ENCODE measurements at regions not wholly inside any gene's neighbourhood (a gene's known extent, or its start where the extent isn't known, plus 50 kb on each side); places are given as distances from the start of the nearest gene placed in this dataset.
A peak's percentile ranks its signal among the peaks of the same experiment; 100 is the strongest.

DNA sequence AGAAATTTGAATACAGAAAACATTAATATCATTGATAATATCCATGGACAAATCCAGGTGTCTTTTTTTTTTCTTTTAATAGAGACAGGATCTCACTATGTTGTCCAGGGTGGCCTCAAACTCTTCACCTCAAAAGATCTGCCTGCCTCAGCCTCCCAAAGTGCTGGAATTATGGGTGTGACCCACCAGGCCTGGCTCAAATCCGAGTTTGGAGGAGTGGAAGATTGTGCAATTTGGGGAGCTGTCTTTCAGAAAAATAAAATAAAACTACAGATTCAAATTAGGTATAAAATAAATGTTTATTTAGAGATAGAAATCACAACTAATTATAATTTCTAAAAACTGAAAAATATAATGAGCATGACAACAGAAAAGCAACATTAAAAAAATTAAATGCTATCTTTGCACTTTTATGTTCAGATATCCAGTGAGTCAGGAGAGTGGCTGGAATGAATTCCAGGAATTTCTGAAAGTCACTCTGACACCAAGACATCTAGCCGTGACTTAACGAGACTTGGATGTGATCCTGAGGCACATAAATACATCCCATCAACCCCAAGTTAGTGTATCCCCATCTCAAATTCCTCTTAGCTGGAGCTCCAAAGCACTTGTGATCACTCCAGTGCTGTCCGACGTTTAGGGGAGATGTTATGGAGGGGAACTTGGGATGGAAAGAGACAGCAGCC is 128.6 kb upstream of the THY1 start:
- peak in 1 of 2 donors; percentile 19 for DNase-seq
- no peak overlapping the region for H3K4me2 ChIP-seq (ENCODE audit: low read length)
- no peaks in the 10 kb centered on the region for H3K4me1 ChIP-seq (ENCODE audit: control insufficient read depth in 1 of 2, insufficient read depth in 2 of 2, low read length in 2 of 2)
- no peak overlapping the region for H4K12ac ChIP-seq (ENCODE audit: low read depth, low read length)
- no peak overlapping the region for H4K8ac ChIP-seq (ENCODE audit: low read depth, low read length)
- H3K14ac ChIP-seq (ENCODE audit: low read length) = no peak overlapping the region
- H3K9me3 ChIP-seq (ENCODE audit: insufficient read depth, low read depth, low read length) = peaks cover under 1% of the 10 kb centered on the region
- H3K23ac ChIP-seq (ENCODE audit: low read length) = no peak overlapping the region
- H3K18ac ChIP-seq (ENCODE audit: low read length) = no peak overlapping the region
- no peak overlapping the region for H2BK12ac ChIP-seq (ENCODE audit: low read length)
- WGBS (ENCODE audit: extremely low coverage, insufficient coverage, insufficient read length) = no CpG with 5 or more reads among the region's 5 CpGs
- no peaks in the 10 kb centered on the region for H3K79me2 ChIP-seq (ENCODE audit: control insufficient read depth, insufficient read depth, low read length, poor library complexity)
- H2AK5ac ChIP-seq (ENCODE audit: low read length) = no peak overlapping the region
- H3K4me3 ChIP-seq (ENCODE audit: low read depth, low read length) = no peak overlapping the region
- H2BK5ac ChIP-seq (ENCODE audit: low read depth, low read length, poor library complexity) = no peak overlapping the region
- H3K27me3 ChIP-seq (ENCODE audit: insufficient read depth, low read length) = no peaks in the 10 kb centered on the region
- H2BK120ac ChIP-seq (ENCODE audit: insufficient read depth, low read length, poor library complexity) = no peak overlapping the region
- no peaks in the 10 kb centered on the region for H3K79me1 ChIP-seq (ENCODE audit: low read length)
- H2AFZ ChIP-seq (ENCODE audit: insufficient read depth, low read length, poor library complexity) = no peak overlapping the region
- no peak overlapping the region for H4K91ac ChIP-seq (ENCODE audit: low read depth, low read length)
- H3K4ac ChIP-seq (ENCODE audit: low read depth, low read length) = no peak overlapping the region
- H3K9ac ChIP-seq (ENCODE audit: low read length) = no peak overlapping the region
- no peak overlapping the region for H3K27ac ChIP-seq (ENCODE audit: low read depth, low read length)
- no peaks in the 10 kb centered on the region for H3K36me3 ChIP-seq (ENCODE audit: control insufficient read depth in 1 of 2, insufficient read depth in 2 of 2, low read length in 2 of 2)

DNA sequence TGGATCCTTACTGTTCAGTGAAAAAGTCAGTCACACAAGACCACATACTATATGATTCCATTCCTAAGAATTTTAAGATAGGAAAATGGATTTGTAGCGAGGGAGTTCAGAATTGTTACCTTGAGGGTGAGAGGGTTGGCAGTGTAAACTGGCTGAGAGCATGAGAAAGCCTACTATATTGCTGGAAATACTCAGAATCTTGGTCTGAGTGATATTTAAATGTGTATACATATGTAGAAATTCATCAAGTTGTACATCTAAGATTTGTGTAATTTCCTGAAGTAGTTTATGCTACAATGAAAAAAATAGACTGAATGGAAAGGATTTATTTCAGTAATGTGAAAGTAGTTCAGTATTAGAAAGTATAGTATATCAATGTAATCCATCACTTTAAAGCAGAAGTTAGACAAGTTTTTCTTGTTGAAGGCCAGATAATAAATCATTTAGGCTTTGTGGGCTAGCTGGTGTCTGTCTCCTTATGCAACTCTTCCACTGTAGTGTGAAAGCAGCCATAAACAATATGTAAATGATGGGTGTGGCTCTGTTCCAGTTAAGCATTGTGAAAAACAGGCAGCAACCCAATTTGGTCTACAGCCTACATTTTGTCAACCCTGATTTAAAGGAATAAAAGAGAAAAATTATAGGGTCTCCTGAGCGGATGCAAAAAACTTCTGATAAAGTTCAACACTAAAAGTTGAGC is 127.2 kb upstream of the THY1 start:
- Histone ChIP-seq H4K8ac (ENCODE audit: low read depth, low read length) (no peak overlapping the region), H3K79me1 (ENCODE audit: low read length) (no peaks in the 10 kb centered on the region), H3K23ac (ENCODE audit: low read length) (no peak overlapping the region), H3K14ac (ENCODE audit: low read length) (no peak overlapping the region), H3K9ac (ENCODE audit: low read length) (no peak overlapping the region), H2BK5ac (ENCODE audit: low read depth, low read length, poor library complexity) (no peak overlapping the region), H3K27me3 (ENCODE audit: insufficient read depth, low read length) (no peaks in the 10 kb centered on the region), H3K27ac (ENCODE audit: low read depth, low read length) (no peak overlapping the region), H3K4ac (ENCODE audit: low read depth, low read length) (no peak overlapping the region), H3K9me3 (ENCODE audit: insufficient read depth, low read depth, low read length) (peaks cover 3% of the 10 kb centered on the region), H2BK120ac (ENCODE audit: insufficient read depth, low read length, poor library complexity) (no peak overlapping the region), H3K18ac (ENCODE audit: low read length) (no peak overlapping the region), H4K12ac (ENCODE audit: low read depth, low read length) (no peak overlapping the region), H3K4me1 (ENCODE audit: control insufficient read depth in 1 of 2, insufficient read depth in 2 of 2, low read length in 2 of 2) (no peaks in the 10 kb centered on the region), H2AFZ (ENCODE audit: insufficient read depth, low read length, poor library complexity) (no peak overlapping the region), H3K36me3 (ENCODE audit: control insufficient read depth in 1 of 2, insufficient read depth in 2 of 2, low read length in 2 of 2) (no peaks in the 10 kb centered on the region), H2AK5ac (ENCODE audit: low read length) (no peak overlapping the region), H3K79me2 (ENCODE audit: control insufficient read depth, insufficient read depth, low read length, poor library complexity) (no peaks in the 10 kb centered on the region), H2BK12ac (ENCODE audit: low read length) (no peak overlapping the region), H4K91ac (ENCODE audit: low read depth, low read length) (no peak overlapping the region), H3K4me3 (ENCODE audit: low read depth, low read length) (no peak overlapping the region), H3K4me2 (ENCODE audit: low read length) (no peak overlapping the region)
- DNase-seq = no peak
- no CpG with 5 or more reads among the region's 2 CpGs for WGBS (ENCODE audit: extremely low coverage, insufficient coverage, insufficient read length)

DNA sequence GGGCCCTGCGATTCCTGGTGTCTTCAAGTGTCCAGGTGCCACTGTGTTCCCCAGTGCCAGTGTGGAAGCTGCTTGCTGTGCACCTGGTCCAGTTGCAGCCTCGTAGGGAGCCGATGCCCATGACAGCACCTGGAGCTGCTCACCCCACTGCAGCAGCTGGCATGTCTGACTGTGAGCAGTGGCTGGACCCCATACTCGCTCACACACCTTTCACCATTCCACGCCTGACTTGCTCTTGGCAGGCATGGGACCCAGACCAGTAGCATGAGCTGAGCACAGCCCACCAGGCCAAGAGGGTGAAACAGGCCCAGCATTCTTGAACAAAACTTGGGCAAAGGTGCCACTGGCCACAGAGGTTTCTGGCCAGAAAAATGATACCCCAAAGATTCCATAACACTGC is 124.5 kb upstream of the THY1 start:
- Histone ChIP-seq H4K91ac (ENCODE audit: low read depth, low read length) (no peak overlapping the region), H2BK12ac (ENCODE audit: low read length) (no peak overlapping the region), H3K4me2 (ENCODE audit: low read length) (no peak overlapping the region), H3K79me2 (ENCODE audit: control insufficient read depth, insufficient read depth, low read length, poor library complexity) (no peaks in the 10 kb centered on the region), H3K79me1 (ENCODE audit: low read length) (no peaks in the 10 kb centered on the region), H3K27ac (ENCODE audit: low read depth, low read length) (no peak overlapping the region), H3K4ac (ENCODE audit: low read depth, low read length) (no peak overlapping the region), H3K9me3 (ENCODE audit: insufficient read depth, low read depth, low read length) (peaks cover 3% of the 10 kb centered on the region), H2BK120ac (ENCODE audit: insufficient read depth, low read length, poor library complexity) (no peak overlapping the region), H2BK5ac (ENCODE audit: low read depth, low read length, poor library complexity) (no peak overlapping the region), H3K18ac (ENCODE audit: low read length) (no peak overlapping the region), H3K27me3 (ENCODE audit: insufficient read depth, low read length) (no peaks in the 10 kb centered on the region), H3K4me3 (ENCODE audit: low read depth, low read length) (no peak overlapping the region), H3K23ac (ENCODE audit: low read length) (no peak overlapping the region), H3K9ac (ENCODE audit: low read length) (no peak overlapping the region), H3K36me3 (ENCODE audit: control insufficient read depth in 1 of 2, insufficient read depth in 2 of 2, low read length in 2 of 2) (no peaks in the 10 kb centered on the region), H2AFZ (ENCODE audit: insufficient read depth, low read length, poor library complexity) (no peak overlapping the region), H3K4me1 (ENCODE audit: control insufficient read depth in 1 of 2, insufficient read depth in 2 of 2, low read length in 2 of 2) (no peaks in the 10 kb centered on the region), H4K12ac (ENCODE audit: low read depth, low read length) (no peak overlapping the region), H4K8ac (ENCODE audit: low read depth, low read length) (no peak overlapping the region), H2AK5ac (ENCODE audit: low read length) (no peak overlapping the region), H3K14ac (ENCODE audit: low read length) (no peak overlapping the region)
- no peak for DNase-seq
- WGBS (ENCODE audit: extremely low coverage, insufficient coverage, insufficient read length) = no CpG with 5 or more reads among the region's 5 CpGs

DNA sequence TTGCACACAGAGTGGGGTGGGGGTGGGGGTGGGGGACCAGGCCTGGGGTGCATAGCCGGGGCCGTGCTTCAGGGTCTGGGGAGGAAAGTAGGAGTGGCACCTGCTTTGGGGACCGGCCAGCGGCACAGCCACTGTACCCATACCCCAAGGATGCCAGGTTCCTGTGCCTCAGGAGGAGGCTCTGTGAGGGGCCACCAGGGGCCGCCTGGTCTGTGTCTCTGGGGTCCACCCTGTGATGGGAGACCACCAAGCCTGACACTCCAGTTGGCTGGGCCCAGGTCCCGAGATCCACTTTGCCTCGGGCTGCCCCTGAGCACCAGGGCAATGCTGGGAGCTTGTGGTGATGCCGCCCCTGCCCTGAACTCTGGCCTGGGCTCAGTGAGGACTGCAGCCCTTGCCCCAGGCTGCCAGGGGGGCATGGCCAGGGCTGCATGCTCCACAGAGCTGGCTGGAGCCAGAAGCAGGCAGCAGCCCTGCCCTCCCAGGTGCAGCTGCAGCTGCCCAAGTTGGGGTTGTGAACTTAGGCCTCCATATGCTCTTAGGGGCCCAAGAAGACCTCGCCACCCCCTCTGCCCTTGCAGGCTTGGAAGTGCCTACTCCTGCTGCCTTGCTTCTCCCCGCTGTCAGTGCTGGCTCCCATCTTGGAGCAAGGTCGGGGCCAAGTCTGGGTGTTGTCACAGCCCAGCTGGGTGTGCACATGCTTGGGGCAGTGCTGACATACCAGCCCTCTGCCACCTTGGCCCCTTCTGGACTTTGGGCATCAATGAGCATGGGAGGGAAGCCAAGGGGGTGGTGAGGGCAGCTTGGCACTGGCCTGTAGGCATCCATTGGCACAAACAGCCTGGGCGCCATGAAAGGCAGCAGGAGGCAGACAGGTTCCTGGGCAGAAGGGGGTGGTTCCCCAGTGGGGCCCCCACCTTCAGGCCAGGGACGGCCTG is 123.3 kb upstream of the THY1 start:
- H3K27me3 ChIP-seq (ENCODE audit: insufficient read depth, low read length) = no peaks in the 10 kb centered on the region
- no peak overlapping the region for H4K12ac ChIP-seq (ENCODE audit: low read depth, low read length)
- H3K9me3 ChIP-seq (ENCODE audit: insufficient read depth, low read depth, low read length) = peaks cover 3% of the 10 kb centered on the region
- no peaks in the 10 kb centered on the region for H3K36me3 ChIP-seq (ENCODE audit: control insufficient read depth in 1 of 2, insufficient read depth in 2 of 2, low read length in 2 of 2)
- H3K18ac ChIP-seq (ENCODE audit: low read length) = no peak overlapping the region
- H2BK5ac ChIP-seq (ENCODE audit: low read depth, low read length, poor library complexity) = no peak overlapping the region
- H3K23ac ChIP-seq (ENCODE audit: low read length) = no peak overlapping the region
- no peak overlapping the region for H3K4ac ChIP-seq (ENCODE audit: low read depth, low read length)
- no peak overlapping the region for H4K91ac ChIP-seq (ENCODE audit: low read depth, low read length)
- H3K9ac ChIP-seq (ENCODE audit: low read length) = no peak overlapping the region
- no peak overlapping the region for H2BK12ac ChIP-seq (ENCODE audit: low read length)
- no peak overlapping the region for H3K4me2 ChIP-seq (ENCODE audit: low read length)
- H3K79me2 ChIP-seq (ENCODE audit: control insufficient read depth, insufficient read depth, low read length, poor library complexity) = no peaks in the 10 kb centered on the region
- no peak overlapping the region for H2BK120ac ChIP-seq (ENCODE audit: insufficient read depth, low read length, poor library complexity)
- H4K8ac ChIP-seq (ENCODE audit: low read depth, low read length) = no peak overlapping the region
- no CpG with 5 or more reads among the region's 13 CpGs for WGBS (ENCODE audit: extremely low coverage, insufficient coverage, insufficient read length)
- H3K27ac ChIP-seq (ENCODE audit: low read depth, low read length) = no peak overlapping the region
- H3K4me3 ChIP-seq (ENCODE audit: low read depth, low read length) = no peak overlapping the region
- DNase-seq = no peak
- H3K4me1 ChIP-seq (ENCODE audit: control insufficient read depth in 1 of 2, insufficient read depth in 2 of 2, low read length in 2 of 2) = no peaks in the 10 kb centered on the region
- no peak overlapping the region for H3K14ac ChIP-seq (ENCODE audit: low read length)
- no peaks in the 10 kb centered on the region for H3K79me1 ChIP-seq (ENCODE audit: low read length)
- H2AFZ ChIP-seq (ENCODE audit: insufficient read depth, low read length, poor library complexity) = no peak overlapping the region
- H2AK5ac ChIP-seq (ENCODE audit: low read length) = no peak overlapping the region
